HG02763 (cell line): ENCODE measurements at regions not wholly inside any gene's neighbourhood (a gene's known extent, or its start where the extent isn't known, plus 50 kb on each side); places are given as distances from the start of the nearest gene placed in this dataset.
"Not testable (repeated sequence)": the region's sequence is repeated elsewhere in the genome, so short reads cannot be mapped to it uniquely, and the experiment has no call there.

Experiments used
- ATAC-seq: cut with Tn5 transposase; IDR thresholded peaks from one replicate; pipeline ENCODE4 v1.9.1; 2021; ENCODE audit warnings: mild to moderate bottlenecking, moderate library complexity; ENCODE audit not compliant: unreplicated experiment

GRCh38 chr11:38595359-38596016, 1997.5 kb upstream of the RAG2 start:
- ATAC-seq: not testable (repeated sequence)

- ATAC-seq: no peak
These were observed 1996.9 kb upstream of the RAG2 start for GRCh38 chr11:38594895-38595294.

GRCh38 chr11:38593649-38594048, 1995.6 kb upstream of the RAG2 start:
- no peak for ATAC-seq

GRCh38 chr11:38582756-38583155, 1984.7 kb upstream of the RAG2 start:
- ATAC-seq: no peak

- no peak for ATAC-seq
These were observed 1984.1 kb upstream of the RAG2 start for GRCh38 chr11:38582151-38582550.

GRCh38 chr11:38577769-38578168, 1979.7 kb upstream of the RAG2 start:
- ATAC-seq: no peak

GRCh38 chr11:38562562-38562961, 1964.5 kb upstream of the RAG2 start:
- no peak for ATAC-seq

- ATAC-seq: no peak
These were observed 1955.1 kb upstream of the RAG2 start for GRCh38 chr11:38553148-38553547.

GRCh38 chr11:38547462-38547861, 1949.4 kb upstream of the RAG2 start:
- no peak for ATAC-seq

- no peak for ATAC-seq
These were observed 1946.0 kb upstream of the RAG2 start for GRCh38 chr11:38543986-38544385.

- ATAC-seq: no peak
These were observed 1945.3 kb upstream of the RAG2 start for GRCh38 chr11:38543311-38543710.

- no peak for ATAC-seq
These were observed 1941.0 kb upstream of the RAG2 start for GRCh38 chr11:38538866-38539680.

- ATAC-seq: no peak
These were observed 1932.2 kb upstream of the RAG2 start for GRCh38 chr11:38530226-38530625.

- ATAC-seq: no peak
These were observed 1926.9 kb upstream of the RAG2 start for GRCh38 chr11:38524945-38525344.

GRCh38 chr11:38517991-38518390, 1920.0 kb upstream of the RAG2 start:
- ATAC-seq: no peak

GRCh38 chr11:38512830-38513229, 1914.8 kb upstream of the RAG2 start:
- ATAC-seq: not testable (repeated sequence)

- ATAC-seq: no peak
These were observed 1912.0 kb upstream of the RAG2 start for GRCh38 chr11:38510041-38510440.

- ATAC-seq: no peak
These were observed 1905.8 kb upstream of the RAG2 start for GRCh38 chr11:38503876-38504275.

- ATAC-seq: no peak
These were observed 1900.7 kb upstream of the RAG2 start for GRCh38 chr11:38498721-38499120.

- ATAC-seq: no peak
These were observed 1894.0 kb upstream of the RAG2 start for GRCh38 chr11:38491986-38492385.

- no peak for ATAC-seq
These were observed 1883.4 kb upstream of the RAG2 start for GRCh38 chr11:38481391-38481790.

- ATAC-seq: no peak
These were observed 1879.0 kb upstream of the RAG2 start for GRCh38 chr11:38476808-38477575.
